ENCODE measurements at regions not wholly inside any gene's neighbourhood (a gene's known extent, or its start where the extent isn't known, plus 50 kb on each side); places are given as distances from the start of the nearest gene placed in this dataset.
A peak's percentile ranks its signal among the peaks of the same experiment; 100 is the strongest.

DNA sequence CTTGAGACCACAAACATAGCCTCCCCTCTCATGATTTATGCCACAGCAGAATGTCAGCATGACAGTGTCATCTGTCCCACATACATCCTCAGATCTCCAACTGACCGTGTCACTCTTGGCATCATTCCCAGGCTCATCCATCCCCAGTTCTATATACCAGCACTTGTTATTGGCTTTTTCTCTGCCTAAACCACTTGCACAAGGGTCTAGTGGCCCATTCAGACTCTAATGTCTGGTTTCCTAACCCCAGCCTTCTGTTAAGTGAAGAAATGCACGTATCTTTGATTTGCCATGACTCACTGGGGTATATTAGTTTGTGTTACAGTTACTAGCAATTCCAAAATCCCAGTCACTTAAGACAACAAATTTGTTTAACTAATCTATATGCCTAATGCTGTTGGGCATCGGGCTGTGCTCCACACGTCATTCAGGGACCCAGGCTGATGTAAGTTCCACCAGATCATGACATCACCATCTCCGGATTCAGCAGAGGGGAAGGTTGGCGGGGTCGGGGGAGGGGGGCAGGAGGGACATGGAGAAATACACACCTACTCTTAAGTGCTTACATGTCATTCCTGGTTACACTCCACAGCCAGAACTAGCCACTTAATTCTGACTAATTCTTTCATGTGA lies 517.4 kb downstream of the BUD13 start:
- no peak for DNase-seq (ENCODE audit: low spot score)

DNA sequence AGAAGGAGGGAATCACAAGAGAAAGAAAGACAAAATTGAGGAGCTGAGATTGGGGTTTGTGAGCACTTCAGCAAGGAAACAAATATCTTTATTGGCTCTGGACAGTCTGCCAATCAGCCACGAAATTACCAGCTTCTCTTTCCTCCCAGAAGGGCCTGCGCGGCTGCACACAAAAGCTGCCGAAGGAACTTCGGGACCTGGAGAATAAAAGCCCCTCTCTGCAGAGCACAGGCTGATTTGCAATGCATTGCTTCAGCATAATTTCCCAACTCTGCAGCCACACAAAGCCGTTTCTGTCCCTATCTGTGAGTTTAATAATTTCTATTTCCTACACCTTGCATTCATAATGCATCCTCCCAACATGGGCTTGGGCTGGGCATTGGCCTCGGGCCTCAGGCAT lies 522.6 kb downstream of the BUD13 start:
- DNase-seq (ENCODE audit: low spot score) = no peak

- DNase-seq (ENCODE audit: low spot score) = no peak
Observed at GRCh38 chr11:116249561-116249960, 523.2 kb downstream of the BUD13 start.

DNA sequence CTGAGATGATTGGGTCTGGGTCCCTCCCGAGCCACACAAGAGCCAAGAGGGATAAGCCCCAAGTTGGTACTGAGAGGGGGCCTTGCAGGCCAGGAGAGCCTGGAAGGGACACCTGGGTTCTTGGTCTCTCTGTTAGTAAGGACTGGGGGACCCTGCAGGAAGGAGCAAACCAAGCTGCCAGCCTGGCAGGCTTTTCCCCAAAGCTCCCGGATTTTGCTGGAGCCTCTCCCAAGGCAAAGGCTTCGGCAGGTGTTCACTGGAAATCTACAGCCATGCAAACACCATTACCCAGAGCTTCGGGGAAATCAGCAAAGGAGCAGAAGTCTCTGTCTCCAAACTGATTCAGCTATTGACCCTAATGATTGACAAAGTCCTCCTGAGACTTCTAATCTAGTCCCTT lies 527.9 kb downstream of the BUD13 start:
- DNase-seq (ENCODE audit: low spot score) = no peak

DNA sequence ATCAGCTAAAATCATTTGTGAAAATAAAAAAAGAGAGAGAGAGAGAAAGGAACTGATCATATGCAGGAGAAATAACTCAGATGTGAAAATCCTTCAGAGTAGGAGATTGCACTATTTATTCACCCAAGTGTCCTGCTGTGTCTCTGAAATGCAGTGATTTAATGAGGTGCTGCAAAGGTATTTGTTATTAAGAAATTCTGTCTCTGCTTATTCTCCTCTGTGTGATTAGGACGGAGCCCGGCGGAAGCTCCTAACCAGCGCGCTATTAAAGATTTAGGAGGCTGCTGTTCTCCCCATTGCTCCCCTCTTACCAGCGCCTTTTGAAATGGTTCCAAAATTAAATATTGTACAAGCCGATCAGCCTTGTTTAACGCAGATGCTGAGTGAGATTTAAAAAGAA lies 528.3 kb downstream of the BUD13 start:
- DNase-seq (ENCODE audit: low spot score) = no peak

DNA sequence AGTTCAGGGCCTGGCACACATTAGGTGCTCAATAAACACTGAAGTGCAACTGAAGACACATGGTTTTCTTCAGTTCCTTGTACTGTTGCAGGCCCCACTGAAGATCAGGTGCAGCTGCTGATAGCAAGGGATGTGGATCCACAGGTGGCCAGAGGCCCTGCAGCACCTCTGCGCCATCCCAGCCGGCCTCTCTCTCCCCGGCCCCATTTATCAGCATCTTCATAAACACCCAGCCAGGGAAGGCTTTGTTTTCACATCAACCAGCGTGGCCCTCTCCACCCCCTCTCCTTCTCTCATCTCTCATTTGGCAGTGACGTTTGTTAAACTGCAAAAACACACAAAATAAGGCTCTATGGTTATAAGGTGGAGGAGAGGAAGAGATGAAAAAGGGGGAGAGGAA lies 528.8 kb downstream of the BUD13 start:
- DNase-seq (ENCODE audit: low spot score) = no peak

- no peak for DNase-seq (ENCODE audit: low spot score)
Observed at GRCh38 chr11:116242006-116242405, 530.8 kb downstream of the BUD13 start.

GRCh38 chr11:116240710-116241109 lies 532.1 kb downstream of the BUD13 start:
- no peak for DNase-seq (ENCODE audit: low spot score)

GRCh38 chr11:116239247-116239646 lies 533.5 kb downstream of the BUD13 start:
- DNase-seq (ENCODE audit: low spot score) = no peak

GRCh38 chr11:116234989-116235568 lies 537.7 kb downstream of the BUD13 start:
- DNase-seq (ENCODE audit: low spot score) = no peak

DNA sequence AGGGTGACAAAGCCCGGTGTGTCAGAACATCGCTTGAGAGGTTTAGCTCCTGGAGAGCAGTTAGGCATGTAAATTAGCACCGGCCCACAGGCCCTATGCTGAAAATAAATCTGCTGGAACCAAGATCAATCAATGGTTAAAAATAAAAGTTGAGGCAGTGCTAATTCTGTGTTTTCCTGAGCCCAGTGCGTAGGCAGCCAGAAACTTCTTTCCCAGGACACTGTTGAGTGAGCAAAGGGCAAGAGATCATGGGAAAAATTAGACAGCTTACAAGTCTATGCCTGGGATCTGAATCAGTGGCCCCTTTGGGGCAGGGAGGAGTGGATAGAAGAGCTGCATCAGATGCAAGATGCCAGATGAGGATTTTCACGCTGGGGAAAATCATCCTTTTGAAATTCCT lies 539.2 kb downstream of the BUD13 start:
- DNase-seq (ENCODE audit: low spot score) = no peak

- DNase-seq (ENCODE audit: low spot score) = no peak
Observed at GRCh38 chr11:116232364-116232828, 540.4 kb downstream of the BUD13 start.

DNA sequence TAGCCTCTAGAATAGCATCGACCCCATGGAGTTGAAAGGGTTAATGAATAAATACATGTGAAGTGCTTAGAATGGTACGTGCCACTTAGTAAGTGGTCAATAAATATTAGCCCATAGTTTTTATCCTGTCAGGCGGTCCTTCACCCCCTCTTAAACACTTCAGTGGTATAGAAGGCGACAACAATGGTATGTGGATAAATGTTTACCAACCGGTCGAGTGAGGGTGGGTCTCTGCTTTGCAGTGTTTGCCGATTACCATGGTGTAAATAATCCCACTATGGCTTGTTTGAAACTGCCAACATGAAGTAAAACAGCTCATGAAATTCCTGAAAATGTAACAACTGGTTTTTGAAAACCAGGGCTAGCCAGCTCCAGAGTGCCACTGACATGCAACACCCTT lies 541.2 kb downstream of the BUD13 start:
- DNase-seq (ENCODE audit: low spot score) = no peak

- no peak for DNase-seq (ENCODE audit: low spot score)
Observed at GRCh38 chr11:116230438-116230837, 542.3 kb downstream of the BUD13 start.

DNA sequence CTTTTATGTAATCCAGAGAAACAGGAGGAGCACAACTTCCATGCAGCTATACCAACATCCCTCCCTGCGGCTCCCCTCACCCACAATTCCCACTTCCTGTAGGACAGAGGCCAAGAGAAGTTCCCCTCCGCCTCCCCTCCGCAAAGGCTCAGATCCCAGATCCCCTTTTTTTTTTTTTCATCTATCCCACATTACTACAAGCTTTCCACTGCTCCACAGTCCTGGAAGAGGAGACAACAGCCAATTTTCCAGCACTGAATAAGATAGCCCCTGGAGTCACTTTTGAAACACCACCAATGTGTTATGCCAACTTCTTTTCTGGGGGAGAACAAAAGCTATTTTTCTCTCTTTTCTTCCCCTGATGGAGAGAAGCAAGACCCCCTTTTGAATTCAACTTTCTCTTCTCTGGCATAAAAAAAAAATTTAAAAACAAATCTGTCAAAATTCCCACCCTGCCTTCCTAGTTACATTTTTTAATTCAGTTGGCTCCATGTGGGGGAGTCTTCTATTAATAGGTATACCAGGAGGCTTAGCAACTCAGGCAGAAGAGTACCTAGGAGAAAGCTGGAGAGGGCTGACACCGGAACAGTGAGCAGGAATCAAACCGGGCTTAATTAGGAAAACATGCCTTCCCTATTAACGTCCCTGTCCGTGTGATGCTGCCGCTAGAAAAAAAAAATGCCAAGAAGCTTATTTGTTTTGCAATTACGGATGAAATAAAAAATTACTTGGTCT lies 543.4 kb downstream of the BUD13 start:
- DNase-seq (ENCODE audit: low spot score) = no peak

GRCh38 chr11:116226731-116227130 lies 546.1 kb downstream of the BUD13 start:
- no peak for DNase-seq (ENCODE audit: low spot score)

DNA sequence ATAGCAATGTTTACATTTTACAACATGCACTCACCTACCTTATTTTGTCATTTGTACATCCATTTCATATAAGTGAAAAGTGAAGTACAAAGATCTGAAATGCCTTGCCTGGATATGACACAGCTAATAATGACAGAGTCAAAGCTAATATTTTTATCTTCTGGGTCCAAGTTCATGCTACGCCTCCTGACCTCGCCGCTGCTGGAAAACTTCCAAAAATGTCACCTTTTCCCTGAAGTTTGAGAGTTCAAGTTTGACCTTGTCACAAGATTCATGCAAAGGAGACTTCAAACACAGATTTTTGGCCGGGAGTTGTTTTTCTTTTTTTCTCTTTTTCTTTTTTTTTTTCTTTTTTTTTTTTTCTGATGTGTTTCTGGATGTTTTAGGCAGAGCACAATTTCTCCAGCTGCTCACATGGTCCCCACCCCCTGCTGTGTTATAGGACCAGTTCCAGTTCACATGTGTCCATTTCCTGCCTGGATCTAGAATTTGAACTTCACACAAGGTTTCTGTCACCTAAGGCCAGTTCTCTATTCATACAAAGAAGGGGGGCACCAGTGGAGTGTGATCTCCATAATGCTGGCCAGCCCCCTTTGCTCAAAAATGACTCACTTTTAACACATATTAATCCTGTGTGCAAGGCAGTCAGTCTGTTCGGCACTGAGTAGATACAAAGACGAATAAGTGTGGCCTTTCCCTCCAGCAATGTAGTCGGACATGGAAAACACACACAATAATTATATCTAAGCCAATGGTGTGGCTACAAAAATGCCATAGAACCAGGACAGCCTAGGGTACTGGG lies 546.8 kb downstream of the BUD13 start:
- DNase-seq (ENCODE audit: low spot score) = no peak

DNA sequence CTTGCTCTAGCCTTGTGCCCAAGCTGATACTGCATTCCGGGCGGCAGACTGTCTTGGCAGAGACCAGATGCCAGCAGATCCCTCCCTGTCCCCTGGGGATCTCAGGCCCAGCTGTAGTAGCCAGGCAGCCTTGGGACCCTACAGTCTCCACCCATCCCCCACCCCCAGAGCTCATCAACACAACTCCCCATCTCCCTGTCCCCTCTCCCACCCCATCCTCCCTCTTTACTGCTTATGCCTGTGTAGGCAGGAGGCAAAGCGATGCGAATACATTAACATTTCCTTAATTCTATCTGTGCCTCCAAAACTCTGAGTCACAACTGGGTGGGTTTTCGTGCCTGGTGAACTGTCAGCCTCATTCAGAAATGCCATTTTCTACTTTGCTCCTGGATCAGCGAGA lies 547.6 kb downstream of the BUD13 start:
- DNase-seq (ENCODE audit: low spot score) = no peak

DNA sequence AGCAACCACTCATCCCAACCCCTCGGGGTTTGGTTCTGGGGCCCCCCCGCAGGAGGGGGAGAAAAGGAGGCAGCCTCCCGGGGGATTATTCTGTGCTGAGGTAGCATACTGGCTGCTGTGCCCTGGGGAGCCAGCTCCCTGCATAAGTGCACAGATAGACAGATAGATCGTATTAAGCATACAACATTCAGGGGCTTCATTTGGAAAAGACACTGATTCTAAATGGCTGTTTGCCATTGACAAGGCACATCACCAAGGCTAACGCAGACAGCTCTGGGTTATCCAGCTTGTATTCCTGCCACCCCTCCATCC lies 547.9 kb downstream of the BUD13 start:
- DNase-seq (ENCODE audit: low spot score) = no peak

DNA sequence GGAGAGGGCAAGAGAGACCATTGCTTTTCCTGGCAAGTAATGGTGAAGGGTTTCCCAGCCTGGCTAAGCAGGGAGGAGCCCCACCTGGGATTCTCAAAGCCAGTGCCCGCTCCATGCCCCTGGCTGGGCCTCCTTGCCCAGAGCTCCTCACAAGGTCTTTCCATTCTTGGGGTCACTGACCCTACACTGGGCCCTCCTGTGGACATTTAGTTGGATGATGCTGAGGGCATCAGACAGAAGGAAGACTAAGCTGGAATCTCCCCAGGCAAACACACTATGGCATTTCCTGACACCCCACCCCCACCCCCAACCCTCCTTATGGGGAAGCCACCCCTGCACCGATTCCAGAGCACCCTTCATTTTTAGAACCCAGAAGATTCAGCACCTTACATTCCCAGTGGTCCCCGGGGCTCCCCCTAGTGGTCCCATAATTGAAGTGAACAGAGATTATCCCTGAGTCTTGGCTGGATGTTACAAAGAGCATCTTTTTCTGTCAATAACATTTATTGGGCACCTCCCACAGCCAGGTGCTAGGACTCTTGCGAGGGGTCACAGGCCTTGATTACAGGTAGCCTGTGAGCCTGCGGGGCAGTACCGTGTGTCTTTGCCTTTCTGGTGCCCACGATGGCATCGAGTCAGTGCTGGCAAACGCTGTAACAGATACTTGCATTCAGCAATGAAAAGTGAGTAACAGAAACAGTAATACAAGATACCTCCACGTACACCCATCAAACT lies 548.5 kb downstream of the BUD13 start:
- DNase-seq (ENCODE audit: low spot score) = peak; percentile 30

DNA sequence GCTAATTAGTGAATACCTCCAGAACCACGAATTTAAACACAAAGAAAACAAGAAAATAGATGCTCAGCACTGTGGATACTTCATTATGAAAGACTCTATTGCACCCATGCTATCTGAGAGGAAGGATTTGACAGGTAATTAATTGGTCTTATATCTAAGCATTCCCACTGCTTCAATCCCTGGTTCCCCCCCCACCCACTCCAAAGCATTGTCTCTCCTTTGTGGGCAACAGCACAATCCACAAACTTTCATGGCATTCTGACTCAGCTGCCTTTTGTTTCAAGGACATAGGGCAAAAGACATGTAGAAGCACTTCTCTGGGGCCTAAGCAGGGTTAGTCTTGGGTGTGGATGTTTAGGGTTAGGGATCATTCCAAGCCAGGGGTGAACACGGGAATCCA lies 551.4 kb downstream of the BUD13 start:
- DNase-seq (ENCODE audit: low spot score) = no peak

DNA sequence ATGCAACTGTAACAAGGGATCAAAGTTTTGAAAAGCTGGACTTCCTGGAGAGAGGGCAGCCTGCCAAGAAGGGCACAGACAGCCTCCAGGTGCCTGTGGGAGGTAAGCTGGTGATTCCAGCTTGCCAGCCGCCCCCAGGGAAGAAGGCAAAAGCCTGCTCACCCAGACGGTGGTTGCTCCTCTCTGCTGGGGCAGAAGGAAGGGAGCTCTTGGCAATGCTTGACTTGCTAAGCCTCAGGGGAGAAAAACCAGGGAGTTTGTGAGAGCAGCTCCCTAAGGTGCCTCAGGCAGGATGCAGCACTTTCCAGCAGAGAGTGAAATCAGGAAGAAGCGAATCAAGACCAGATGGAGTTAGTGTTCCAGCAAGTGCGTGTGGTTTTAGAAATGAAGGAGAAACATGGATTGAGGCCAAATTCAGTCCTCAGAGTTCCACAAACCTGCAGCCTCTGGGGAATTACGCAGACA lies 553.6 kb downstream of the BUD13 start:
- DNase-seq (ENCODE audit: low spot score) = no peak
